Keratinocyte (primary cell): ENCODE measurements at regions not wholly inside any gene's neighbourhood (a gene's known extent, or its start where the extent isn't known, plus 50 kb on each side); places are given as distances from the start of the nearest gene placed in this dataset.

Experiments used
- CTCF ChIP-seq, 3 experiments: IDR thresholded peaks in 1 of 3; conservative IDR thresholded peaks in 1 of 3; optimal IDR thresholded peaks in 1 of 3; 2 replicates in 2 of 3; 3 replicates in 1 of 3; pipeline versions ENCODE3 to v1.5.1; 2011; ENCODE audit warnings: low read length in 3 of 3, mild to moderate bottlenecking in 3 of 3, moderate library complexity in 2 of 3, control low read depth in 1 of 3, inconsistent platforms in 1 of 3; ENCODE audit not compliant: insufficient read depth in 2 of 3; ENCODE audit errors: extremely low read depth in 1 of 3
- EZH2 ChIP-seq: IDR thresholded peaks from one replicate; pipeline ENCODE4 v1.6.1; 2012; ENCODE audit warnings: inconsistent platforms, mild to moderate bottlenecking, low read length, moderate library complexity

- TF ChIP-seq CTCF (optimal IDR thresholded peaks at IDR 0.05 in 1 of 3, IDR thresholded peaks at IDR 0.05 in 1 of 3, conservative IDR thresholded peaks at IDR 0.05 in 1 of 3; ENCODE audit: extremely low read depth in 1 of 3, insufficient read depth in 2 of 3, low read length in 3 of 3), result no peak
- no peak for TF ChIP-seq EZH2
Observed at GRCh38 chr13:27353708-27354107, 70.7 kb upstream of the GTF3A start.
